Peyer's patch (tissue), 4 donors: ENCODE measurements at regions not wholly inside any gene's neighbourhood (a gene's known extent, or its start where the extent isn't known, plus 50 kb on each side); places are given as distances from the start of the nearest gene placed in this dataset.

Source experiments
- DNase-seq, 3 donors: peaks; one replicate each; pipeline ENCODE4 v3.0.0-alpha.2; 2017 to 2019
- H3K27ac ChIP-seq, 4 donors: fragments of 200-600 bp; sonication (generic); one replicate each; pipeline ENCODE4 v1.5.1; 2016 to 2019
- H3K27me3 ChIP-seq, 2 donors: fragments of 200-600 bp; sonication (generic); one replicate each; pipeline ENCODE4 v1.5.1; 2019
- H3K36me3 ChIP-seq, 3 donors: fragments of 200-600 bp; sonication (generic); one replicate each; pipeline ENCODE4 v1.5.1; 2016 to 2019
- H3K4me1 ChIP-seq, 4 donors: fragments of 200-600 bp; sonication (generic); one replicate each; pipeline ENCODE4 v1.5.1; 2016 to 2019
- H3K4me3 ChIP-seq, 4 donors: fragments of 200-600 bp; sonication (generic); 1 replicate in 3 of 4; 2 replicates in 1 of 4; pipeline ENCODE4 v1.5.1; 2016 to 2019; ENCODE audit warnings: mild to moderate bottlenecking in 1 of 4
- H3K9me3 ChIP-seq, 4 donors: fragments of 200-600 bp; sonication (generic); one replicate each; pipeline ENCODE4 v1.5.1; 2016 to 2019; ENCODE audit warnings: mild to moderate bottlenecking in 1 of 4
- POLR2A ChIP-seq, 2 donors: fragments of 450-650 bp; IDR thresholded peaks; one replicate each; pipeline ENCODE4 v1.5.1; 2017; ENCODE audit warnings: antibody characterized with exemption in 2 of 2, mild to moderate bottlenecking in 2 of 2, moderate library complexity in 2 of 2
- TF ChIP-seq, protein P1 (sequence below), 6 experiments: fragments of 450-650 bp in 4 of 6; fragments of 200-600 bp in 2 of 6; sonication (generic) in 1 of 6; IDR thresholded peaks; one replicate each; pipeline ENCODE4 v1.5.1; 2017 to 2019; ENCODE audit warnings: antibody characterized with exemption in 6 of 6, mild to moderate bottlenecking in 3 of 6, moderate library complexity in 1 of 6

DNA sequence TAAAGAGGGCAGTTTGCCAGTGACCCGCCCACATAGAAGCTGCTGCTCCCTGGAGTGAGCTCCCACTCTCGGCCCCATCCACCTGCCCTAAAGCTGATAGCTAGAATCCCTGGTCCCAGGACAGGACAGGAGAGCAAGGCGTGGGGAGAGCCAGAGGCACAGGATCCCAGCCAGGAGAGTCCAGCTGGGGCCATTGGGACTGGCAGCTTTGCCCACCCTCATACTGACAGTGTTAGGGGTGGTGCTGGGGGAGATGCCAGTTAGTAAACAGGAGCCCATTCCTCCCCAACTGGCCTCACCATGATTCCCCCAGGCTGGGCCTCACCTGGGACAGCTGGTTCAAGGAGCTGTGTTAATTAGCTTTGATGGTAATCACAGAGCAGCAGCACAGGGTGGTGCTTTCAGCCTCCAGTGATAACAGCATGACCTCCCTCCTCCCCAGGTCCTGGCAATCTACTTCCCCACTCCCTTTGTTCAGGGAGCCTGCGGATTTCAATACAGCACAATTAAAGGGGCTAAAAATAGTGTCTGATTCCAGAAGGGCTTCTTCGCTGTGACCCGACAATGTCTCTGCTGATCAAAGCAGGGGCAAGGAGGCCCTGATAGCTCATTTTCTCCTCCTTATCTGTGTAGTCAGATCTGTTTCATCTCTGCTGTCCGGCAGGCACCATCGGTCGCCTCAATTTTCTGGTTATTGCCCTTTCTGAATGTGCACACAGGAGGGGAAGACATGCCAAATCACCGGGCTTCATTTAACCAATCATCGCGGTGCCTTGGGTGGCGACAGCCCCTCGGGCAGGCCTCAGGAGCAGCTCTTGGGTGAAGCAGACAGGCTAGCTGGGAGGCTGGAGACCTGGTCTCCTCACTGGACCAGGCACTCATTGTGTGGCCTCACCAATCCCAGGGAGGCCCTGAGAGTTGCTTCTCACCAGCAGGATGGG, 119.9 kb upstream of the TEX51 start:
- Histone ChIP-seq H3K27ac (no peak overlapping the region), H3K4me3 (no peak overlapping the region), H3K36me3 (no peaks in the 10 kb centered on the region), H3K4me1 (peaks cover 0 to 3% (median 1%) of the 10 kb centered on the region in 4 donors), H3K9me3 (no peaks in the 10 kb centered on the region), H3K27me3 (no peaks in the 10 kb centered on the region)
- DNase-seq = no peak
- TF ChIP-seq, protein P1, sequence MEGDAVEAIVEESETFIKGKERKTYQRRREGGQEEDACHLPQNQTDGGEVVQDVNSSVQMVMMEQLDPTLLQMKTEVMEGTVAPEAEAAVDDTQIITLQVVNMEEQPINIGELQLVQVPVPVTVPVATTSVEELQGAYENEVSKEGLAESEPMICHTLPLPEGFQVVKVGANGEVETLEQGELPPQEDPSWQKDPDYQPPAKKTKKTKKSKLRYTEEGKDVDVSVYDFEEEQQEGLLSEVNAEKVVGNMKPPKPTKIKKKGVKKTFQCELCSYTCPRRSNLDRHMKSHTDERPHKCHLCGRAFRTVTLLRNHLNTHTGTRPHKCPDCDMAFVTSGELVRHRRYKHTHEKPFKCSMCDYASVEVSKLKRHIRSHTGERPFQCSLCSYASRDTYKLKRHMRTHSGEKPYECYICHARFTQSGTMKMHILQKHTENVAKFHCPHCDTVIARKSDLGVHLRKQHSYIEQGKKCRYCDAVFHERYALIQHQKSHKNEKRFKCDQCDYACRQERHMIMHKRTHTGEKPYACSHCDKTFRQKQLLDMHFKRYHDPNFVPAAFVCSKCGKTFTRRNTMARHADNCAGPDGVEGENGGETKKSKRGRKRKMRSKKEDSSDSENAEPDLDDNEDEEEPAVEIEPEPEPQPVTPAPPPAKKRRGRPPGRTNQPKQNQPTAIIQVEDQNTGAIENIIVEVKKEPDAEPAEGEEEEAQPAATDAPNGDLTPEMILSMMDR (IDR thresholded peaks at IDR 0.05) = no peak
- TF ChIP-seq POLR2A (IDR thresholded peaks at IDR 0.05) = no peak

DNA sequence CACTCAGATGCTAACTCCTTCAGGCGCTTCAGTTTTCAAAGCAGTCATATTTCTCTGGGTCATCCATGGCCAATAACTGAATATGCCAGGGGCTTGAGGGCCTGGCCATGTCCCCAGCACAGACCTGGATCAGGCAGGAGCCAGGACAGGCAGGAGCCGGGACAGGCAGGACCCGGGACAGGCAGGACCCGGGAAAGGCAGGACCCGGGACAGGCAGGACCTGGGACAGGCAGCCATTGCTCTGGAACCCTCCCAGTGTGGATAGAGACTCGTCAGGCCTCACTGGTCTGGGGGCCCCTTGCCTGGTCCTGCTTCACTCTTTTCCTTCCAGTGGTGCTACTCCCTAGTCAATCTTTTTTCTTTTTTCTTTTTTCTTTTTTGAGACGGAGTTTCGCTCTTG, 117.5 kb upstream of the TEX51 start:
- H3K4me1 ChIP-seq = peaks cover 0 to 3% (median 1%) of the 10 kb centered on the region in 4 donors
- H3K36me3 ChIP-seq = no peaks in the 10 kb centered on the region
- no peak for TF ChIP-seq POLR2A (IDR thresholded peaks at IDR 0.05)
- TF ChIP-seq, protein P1 (IDR thresholded peaks at IDR 0.05) = no peak
- H3K27me3 ChIP-seq = no peaks in the 10 kb centered on the region
- H3K4me3 ChIP-seq = no peak overlapping the region
- no peaks in the 10 kb centered on the region for H3K9me3 ChIP-seq
- DNase-seq = no peak
- no peak overlapping the region for H3K27ac ChIP-seq

DNA sequence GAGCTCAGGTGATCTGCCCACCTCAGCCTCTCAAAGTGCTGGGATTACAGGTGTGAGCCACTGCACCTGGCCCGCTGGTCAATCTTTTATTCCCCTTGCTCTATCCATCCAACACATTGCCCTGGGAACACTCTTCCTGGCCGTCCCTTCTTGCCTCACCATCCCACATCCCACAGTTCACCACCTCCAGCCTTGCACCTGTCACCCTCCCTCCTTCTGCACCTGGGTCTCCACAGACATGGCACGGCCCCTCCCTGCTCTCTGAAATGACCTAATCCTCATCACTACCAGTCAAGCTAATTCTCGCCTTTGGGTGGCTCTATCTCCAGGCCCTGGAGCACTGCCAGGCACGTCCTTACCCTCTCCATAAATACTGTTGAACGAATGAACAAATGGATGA, 116.9 kb upstream of the TEX51 start:
- DNase-seq = no peak
- H3K4me3 ChIP-seq = no peak overlapping the region
- H3K27me3 ChIP-seq = no peaks in the 10 kb centered on the region
- H3K9me3 ChIP-seq = no peaks in the 10 kb centered on the region
- no peaks in the 10 kb centered on the region for H3K36me3 ChIP-seq
- peaks cover 0 to 3% (median 0%) of the 10 kb centered on the region in 4 donors for H3K4me1 ChIP-seq
- H3K27ac ChIP-seq = no peak overlapping the region
- TF ChIP-seq, protein P1 (IDR thresholded peaks at IDR 0.05) = no peak
- TF ChIP-seq POLR2A (IDR thresholded peaks at IDR 0.05) = no peak

DNA sequence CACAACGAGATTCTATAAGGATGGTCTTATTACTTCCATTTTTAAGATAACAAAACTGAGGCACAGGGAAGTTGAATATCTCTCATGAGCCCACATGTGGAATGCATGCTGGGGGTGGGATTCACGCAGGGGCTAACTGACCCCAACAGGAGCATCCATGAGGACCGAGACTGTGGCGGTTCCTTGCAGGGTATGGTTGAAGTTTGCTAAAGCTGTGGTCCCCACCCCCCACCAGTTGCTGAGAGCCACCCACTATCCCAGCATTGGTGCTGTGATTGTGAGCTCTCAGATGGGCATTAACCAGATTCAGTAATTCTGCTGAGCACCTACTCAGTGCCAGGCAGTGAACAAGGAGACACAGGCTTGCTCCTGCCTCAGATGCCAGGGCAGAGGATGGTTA, 116.0 kb upstream of the TEX51 start:
- Histone ChIP-seq H3K9me3 (no peaks in the 10 kb centered on the region), H3K4me1 (no peaks in the 10 kb centered on the region), H3K36me3 (no peaks in the 10 kb centered on the region), H3K4me3 (no peak overlapping the region), H3K27me3 (no peaks in the 10 kb centered on the region), H3K27ac (no peak overlapping the region)
- no peak for TF ChIP-seq POLR2A (IDR thresholded peaks at IDR 0.05)
- TF ChIP-seq, protein P1 (IDR thresholded peaks at IDR 0.05) = no peak
- no peak for DNase-seq

DNA sequence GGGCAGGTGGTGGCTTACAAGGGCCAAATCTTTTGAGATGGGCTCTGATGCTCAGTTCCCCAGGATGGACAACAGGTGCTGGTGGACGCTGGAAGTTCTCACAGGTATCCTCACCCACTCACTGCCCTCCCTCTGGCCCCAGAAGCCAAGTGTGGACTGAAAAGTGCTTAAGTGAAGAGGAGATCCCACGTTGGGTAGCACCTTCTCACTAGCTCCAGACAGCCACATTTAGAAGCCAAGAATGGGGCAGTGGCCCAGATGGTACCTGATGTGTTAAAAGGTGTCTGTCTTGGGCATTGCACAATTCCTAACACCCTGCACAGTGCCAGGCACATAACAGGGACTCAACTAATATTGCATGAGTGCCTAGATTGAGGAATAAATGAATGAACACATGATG, 115.3 kb upstream of the TEX51 start:
- Histone ChIP-seq H3K9me3 (no peaks in the 10 kb centered on the region), H3K27me3 (no peaks in the 10 kb centered on the region), H3K36me3 (no peaks in the 10 kb centered on the region), H3K4me1 (no peaks in the 10 kb centered on the region), H3K27ac (no peak overlapping the region), H3K4me3 (no peak overlapping the region)
- DNase-seq = no peak
- TF ChIP-seq, protein P1 (IDR thresholded peaks at IDR 0.05) = no peak
- TF ChIP-seq POLR2A (IDR thresholded peaks at IDR 0.05) = no peak
